CD4-positive, alpha-beta T cell treated with Interleukin-15 for 4 hours (primary cell): ENCODE measurements at regions not wholly inside any gene's neighbourhood (a gene's known extent, or its start where the extent isn't known, plus 50 kb on each side); places are given as distances from the start of the nearest gene placed in this dataset.

ENCODE experiments used
- DNase-seq: peaks from one replicate; pipeline ENCODE4 v3.0.0-alpha.2; 2020; ENCODE audit warnings: low spot score

- no peak for DNase-seq
Observed at GRCh38 chr4:122034619-122035018, 82.8 kb upstream of the TRPC3 start.

- DNase-seq: no peak
Observed at GRCh38 chr4:122027203-122027602, 75.3 kb upstream of the TRPC3 start.

- no peak for DNase-seq
Observed at GRCh38 chr4:122017296-122017695, 65.4 kb upstream of the TRPC3 start.

- DNase-seq: no peak
Observed at GRCh38 chr4:122015203-122015602, 63.3 kb upstream of the TRPC3 start.

GRCh38 chr4:122012735-122013134 lies 60.9 kb upstream of the TRPC3 start:
- no peak for DNase-seq

GRCh38 chr4:122010610-122011009 lies 58.8 kb upstream of the TRPC3 start:
- DNase-seq: no peak

GRCh38 chr4:122009524-122009923 lies 57.7 kb upstream of the TRPC3 start:
- DNase-seq: no peak

GRCh38 chr4:122007016-122007415 lies 55.2 kb upstream of the TRPC3 start:
- DNase-seq: no peak

GRCh38 chr4:122005064-122005755 lies 53.4 kb upstream of the TRPC3 start:
- DNase-seq: no peak

- DNase-seq: peak; percentile 42
Observed at GRCh38 chr4:122003335-122003734, 51.5 kb upstream of the TRPC3 start.
